OCI-LY7 (cell line): ENCODE measurements at regions not wholly inside any gene's neighbourhood (a gene's known extent, or its start where the extent isn't known, plus 50 kb on each side); places are given as distances from the start of the nearest gene placed in this dataset.

Experiments used
- BruUV-seq: library from RNA; stranded (reverse); fragments of 400-500 nt; replicated peaks from 2 replicates; lab custom pipeline; 2021; lab: Mats Ljungman, UMichigan
- CTCF ChIA-PET: fragments of 300-600 bp; sonication (Branson Sonifier 250); formaldehyde crosslinking; loops from one replicate; lab custom pipeline; 2022; ENCODE audit warnings: antibody characterized with exemption; ENCODE audit not compliant: unreplicated experiment; lab: Charles Lee
- POLR2A ChIA-PET: fragments of 300-600 bp; sonication (Branson Sonifier 250); formaldehyde crosslinking; loops from one replicate; lab custom pipeline; 2022; ENCODE audit warnings: antibody characterized with exemption; lab: Charles Lee
- DNase-seq: peaks from one replicate; pipeline ENCODE4 v3.0.0-alpha.2; 2015; ENCODE audit warnings: low spot score
- H2AFZ ChIP-seq: fragments of 200-600 bp; sonication (generic), shearing (Covaris generic); 2 replicates; pipeline ENCODE4 v1.6.1; 2014; ENCODE audit warnings: mild to moderate bottlenecking, antibody characterized with exemption, low read length, moderate library complexity
- H3K27ac ChIP-seq: fragments of 200-600 bp; sonication (generic); 2 replicates; pipeline ENCODE4 v1.5.1; 2014; ENCODE audit warnings: mixed run types, low read depth, mild to moderate bottlenecking, moderate library complexity, low read length, inconsistent platforms; ENCODE audit not compliant: poor library complexity, severe bottlenecking
- H3K36me3 ChIP-seq: fragments of 200-600 bp; sonication (generic); 2 replicates; pipeline ENCODE4 v1.6.1; 2014; ENCODE audit warnings: mild to moderate bottlenecking, antibody characterized with exemption, low read length, moderate library complexity, mixed read lengths; ENCODE audit not compliant: insufficient read depth
- H3K4me1 ChIP-seq: fragments of 200-600 bp; sonication (generic); 2 replicates; pipeline ENCODE4 v1.5.1; 2014; ENCODE audit warnings: mild to moderate bottlenecking, low read length; ENCODE audit not compliant: insufficient read depth, poor library complexity, severe bottlenecking
- H3K4me2 ChIP-seq: fragments of 200-600 bp; sonication (generic); 2 replicates; pipeline ENCODE4 v1.6.1; 2014; ENCODE audit warnings: mild to moderate bottlenecking, low read length
- H3K4me3 ChIP-seq: fragments of 200-600 bp; sonication (generic); 2 replicates; pipeline ENCODE4 v1.5.1; 2014; ENCODE audit warnings: mild to moderate bottlenecking, low read depth, low read length; ENCODE audit not compliant: poor library complexity, severe bottlenecking
- H3K79me2 ChIP-seq: fragments of 200-600 bp; sonication (generic); 2 replicates; pipeline ENCODE4 v1.6.1; 2016; ENCODE audit warnings: low read depth, mild to moderate bottlenecking, low read length, moderate library complexity, mixed read lengths; ENCODE audit not compliant: insufficient read depth
- H3K9me2 ChIP-seq: fragments of 200-600 bp; sonication (generic); 2 replicates; pipeline ENCODE4 v1.6.1; 2016; ENCODE audit warnings: mild to moderate bottlenecking, low read length, mixed read lengths; ENCODE audit not compliant: insufficient read depth
- H3K9me3 ChIP-seq: fragments of 200-600 bp; sonication (generic); 2 replicates; pipeline ENCODE4 v1.6.1; 2014; ENCODE audit warnings: mild to moderate bottlenecking, mixed run types, low read length, mixed read lengths
- H4K20me1 ChIP-seq: fragments of 200-600 bp; sonication (generic); 2 replicates; pipeline ENCODE4 v1.6.1; 2014; ENCODE audit warnings: mild to moderate bottlenecking, antibody characterized with exemption, low read length, moderate library complexity, mixed read lengths; ENCODE audit not compliant: insufficient read depth
- EZH2phosphoT487 ChIP-seq: fragments of 200-600 bp; sonication (generic); IDR thresholded peaks from 2 replicates; pipeline ENCODE4 v1.6.1; 2018; ENCODE audit warnings: low read depth, borderline replicate concordance, mild to moderate bottlenecking, mixed run types, antibody characterized with exemption, low read length, moderate library complexity, mixed read lengths
- intact Hi-C: fragments of 100-400 bp; cut with micrococcal nuclease; formaldehyde crosslinking; loops from one replicate; pipeline ENCODE4 v1.10.0; 2022; ENCODE audit not compliant: unreplicated experiment
- TF ChIP-seq, protein P1 (sequence below): fragments of 200-600 bp; sonication (generic); conservative IDR thresholded peaks from 2 replicates; pipeline ENCODE4 v1.5.1; 2014; ENCODE audit warnings: mild to moderate bottlenecking, antibody characterized with exemption, low read length, moderate library complexity, mixed read lengths

DNA sequence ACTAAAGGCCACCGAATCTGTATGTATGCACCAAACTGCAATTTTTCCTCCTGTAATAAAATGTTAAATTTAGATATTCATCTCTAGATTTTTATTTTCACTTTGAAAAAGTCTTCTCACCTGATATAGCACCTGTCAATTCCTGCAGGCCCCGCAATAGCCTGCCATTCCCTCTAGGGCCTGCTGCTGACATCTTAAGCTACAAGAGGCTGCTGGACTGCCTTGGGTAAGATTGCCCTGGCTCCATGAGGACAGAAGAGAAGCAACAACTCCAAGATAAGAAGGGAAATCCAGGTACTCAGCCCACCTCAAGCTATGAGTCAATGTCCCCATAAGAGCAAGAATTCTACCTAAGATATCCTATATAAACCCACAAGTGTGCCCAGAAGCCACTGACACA, 230.2 kb upstream of the AGTR2 start:
- Histone ChIP-seq H2AFZ (no peak overlapping the region), H3K27ac (peak overlapping the region; percentile 39), H3K9me2 (no peaks in the 10 kb centered on the region), H3K9me3 (no peaks in the 10 kb centered on the region), H3K4me2 (peak overlapping the region; percentile 34), H3K4me1 (peaks cover 16% of the 10 kb centered on the region), H3K36me3 (no peaks in the 10 kb centered on the region), H4K20me1 (no peaks in the 10 kb centered on the region), H3K4me3 (no peak overlapping the region), H3K79me2 (no peaks in the 10 kb centered on the region)
- no TSS peak for BruUV-seq
- ChIA-PET CTCF (no interaction called here), POLR2A (interaction anchor here (0.5 kb wide), 1 partner anchor 1417 kb away, joined by 3 read pairs; no protein-coding TSS in a partner anchor)
- TF ChIP-seq EZH2phosphoT487: no peak
- TF ChIP-seq, protein P1, sequence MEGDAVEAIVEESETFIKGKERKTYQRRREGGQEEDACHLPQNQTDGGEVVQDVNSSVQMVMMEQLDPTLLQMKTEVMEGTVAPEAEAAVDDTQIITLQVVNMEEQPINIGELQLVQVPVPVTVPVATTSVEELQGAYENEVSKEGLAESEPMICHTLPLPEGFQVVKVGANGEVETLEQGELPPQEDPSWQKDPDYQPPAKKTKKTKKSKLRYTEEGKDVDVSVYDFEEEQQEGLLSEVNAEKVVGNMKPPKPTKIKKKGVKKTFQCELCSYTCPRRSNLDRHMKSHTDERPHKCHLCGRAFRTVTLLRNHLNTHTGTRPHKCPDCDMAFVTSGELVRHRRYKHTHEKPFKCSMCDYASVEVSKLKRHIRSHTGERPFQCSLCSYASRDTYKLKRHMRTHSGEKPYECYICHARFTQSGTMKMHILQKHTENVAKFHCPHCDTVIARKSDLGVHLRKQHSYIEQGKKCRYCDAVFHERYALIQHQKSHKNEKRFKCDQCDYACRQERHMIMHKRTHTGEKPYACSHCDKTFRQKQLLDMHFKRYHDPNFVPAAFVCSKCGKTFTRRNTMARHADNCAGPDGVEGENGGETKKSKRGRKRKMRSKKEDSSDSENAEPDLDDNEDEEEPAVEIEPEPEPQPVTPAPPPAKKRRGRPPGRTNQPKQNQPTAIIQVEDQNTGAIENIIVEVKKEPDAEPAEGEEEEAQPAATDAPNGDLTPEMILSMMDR: no peak
- no peak for DNase-seq
- intact Hi-C loops: no loop called here

- no peaks in the 10 kb centered on the region for H3K36me3 ChIP-seq
- CTCF ChIA-PET: no interaction called here
- POLR2A ChIA-PET: interaction anchor here (0.5 kb wide), 1 partner anchor 1416 kb away, joined by 3 read pairs; no protein-coding TSS in a partner anchor
- no TSS peak for BruUV-seq
- no peak overlapping the region for H3K4me3 ChIP-seq
- H3K9me2 ChIP-seq: no peaks in the 10 kb centered on the region
- no peak for TF ChIP-seq EZH2phosphoT487
- TF ChIP-seq, protein P1: peak; percentile 47
- intact Hi-C loops: no loop called here
- H3K9me3 ChIP-seq: no peaks in the 10 kb centered on the region
- peak overlapping the region; percentile 34; the same call in 1 of the 2 replicates for H3K4me2 ChIP-seq
- H3K27ac ChIP-seq: no peak overlapping the region
- no peaks in the 10 kb centered on the region for H3K79me2 ChIP-seq
- no peak overlapping the region for H2AFZ ChIP-seq
- H3K4me1 ChIP-seq: peaks cover 16% of the 10 kb centered on the region
- no peaks in the 10 kb centered on the region for H4K20me1 ChIP-seq
- peak; percentile 50 for DNase-seq
Observed at GRCh38 chrX:115940888-115941332, 229.6 kb upstream of the AGTR2 start.

DNA sequence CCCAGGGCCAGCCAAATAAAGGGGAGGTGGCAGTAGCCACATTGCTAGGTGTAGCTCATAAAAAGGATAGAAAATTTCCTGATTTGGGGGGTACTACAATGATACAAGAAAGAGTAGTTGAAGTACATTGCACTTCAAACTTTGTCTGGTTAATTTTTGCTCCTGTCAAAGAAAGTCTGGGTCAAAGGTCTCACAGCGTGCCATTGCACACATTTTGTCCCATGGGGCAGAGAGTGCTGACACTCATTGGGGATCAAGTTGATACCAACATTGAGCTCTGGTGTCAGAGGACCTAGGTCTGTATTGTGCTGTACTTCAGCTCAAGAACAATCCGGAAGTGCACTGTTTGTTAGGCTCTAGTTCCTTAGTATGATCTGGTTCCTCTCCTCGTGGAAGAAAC, 229.2 kb upstream of the AGTR2 start:
- no peaks in the 10 kb centered on the region for H3K79me2 ChIP-seq
- H3K4me1 ChIP-seq: peaks cover 16% of the 10 kb centered on the region
- ChIA-PET POLR2A (no interaction called here), CTCF (no interaction called here)
- DNase-seq: no peak
- H3K4me2 ChIP-seq: no peak overlapping the region
- no peaks in the 10 kb centered on the region for H4K20me1 ChIP-seq
- no peak overlapping the region for H3K27ac ChIP-seq
- no peak overlapping the region for H2AFZ ChIP-seq
- H3K36me3 ChIP-seq: no peaks in the 10 kb centered on the region
- BruUV-seq: no TSS peak
- TF ChIP-seq, protein P1: no peak
- no peak for TF ChIP-seq EZH2phosphoT487
- no peak overlapping the region for H3K4me3 ChIP-seq
- H3K9me2 ChIP-seq: no peaks in the 10 kb centered on the region
- intact Hi-C loops: no loop called here
- no peaks in the 10 kb centered on the region for H3K9me3 ChIP-seq
